SK-N-SH (cell line): ENCODE measurements at regions not wholly inside any gene's neighbourhood (a gene's known extent, or its start where the extent isn't known, plus 50 kb on each side); places are given as distances from the start of the nearest gene placed in this dataset.
"Not testable (repeated sequence)": the region's sequence is repeated elsewhere in the genome, so short reads cannot be mapped to it uniquely, and the experiment has no call there.

Experiments used
- CTCF ChIA-PET: fragments of 300-600, 350-600 bp; formaldehyde crosslinking; extraction: SDS; loops from one replicate; lab custom pipeline; 2021; lab: Yijun Ruan, JAX
- POLR2A ChIA-PET: fragments of 350-600 bp; sonication (Branson Sonifier 250); formaldehyde crosslinking; extraction: SDS; loops from one replicate; lab custom pipeline; 2020; ENCODE audit warnings: antibody characterized with exemption, inconsistent platforms; lab: Yijun Ruan, JAX
- DNase-seq: peaks from one replicate; pipeline ENCODE4 v3.0.0; 2012
- H2AFZ ChIP-seq: fragments of 200-600 bp; sonication (generic); 2 replicates; pipeline ENCODE4 v1.8.1; 2016; ENCODE audit warnings: antibody characterized with exemption, mild to moderate bottlenecking, low read depth
- H3F3A ChIP-seq: fragments of 200-600 bp; sonication (generic); replicated peaks from 2 replicates; pipeline ENCODE3; 2016; ENCODE audit warnings: antibody characterized with exemption, mild to moderate bottlenecking; ENCODE audit not compliant: insufficient read depth
- H3K27ac ChIP-seq, 2 experiments: fragments of 200-500 bp in 1 of 2; fragments of 200-600 bp in 1 of 2; sonication (Bioruptor generic) in 1 of 2; sonication (generic), shearing (Covaris generic) in 1 of 2; 2 replicates each; pipeline versions ENCODE4 v1.5.1 to v1.6.1; 2014 to 2016; ENCODE audit warnings: low read depth in 2 of 2, inconsistent platforms in 1 of 2, low read length in 1 of 2, mild to moderate bottlenecking in 1 of 2, mixed read lengths in 1 of 2
- H3K27me3 ChIP-seq: fragments of 200-600 bp; sonication (generic), shearing (Covaris generic); 2 replicates; pipeline ENCODE4 v1.6.1; 2016; ENCODE audit warnings: mixed run types; ENCODE audit not compliant: insufficient read depth
- H3K36me3 ChIP-seq, 2 experiments: fragments of 200-500 bp in 1 of 2; fragments of 200-600 bp in 1 of 2; sonication (Bioruptor generic) in 1 of 2; sonication (generic) in 1 of 2; replicated peaks in 1 of 2; 2 replicates each; pipeline versions ENCODE3 to v1.5.1; 2014 to 2016; ENCODE audit warnings: low read length in 1 of 2, mild to moderate bottlenecking in 1 of 2; ENCODE audit not compliant: insufficient read depth in 2 of 2, control insufficient read depth in 1 of 2
- H3K4me1 ChIP-seq, 2 experiments: fragments of 200-500 bp in 1 of 2; fragments of 200-600 bp in 1 of 2; sonication (Bioruptor generic) in 1 of 2; sonication (generic), shearing (Covaris generic) in 1 of 2; 2 replicates each; pipeline versions ENCODE4 v1.5.1 to v1.6.1; 2014 to 2016; ENCODE audit warnings: low read depth in 1 of 2, low read length in 1 of 2, mixed run types in 1 of 2; ENCODE audit not compliant: insufficient read depth in 2 of 2, control insufficient read depth in 1 of 2
- H3K4me2 ChIP-seq: fragments of 200-600 bp; sonication (generic), shearing (Covaris generic); 2 replicates; pipeline ENCODE4 v1.6.1; 2017; ENCODE audit warnings: mixed run types
- H3K4me3 ChIP-seq, 2 experiments: fragments of 200-500 bp in 1 of 2; fragments of 200-600 bp in 1 of 2; sonication (Bioruptor generic) in 1 of 2; sonication (generic), shearing (Covaris generic) in 1 of 2; 2 replicates each; pipeline versions ENCODE4 v1.5.1 to v1.8.1; 2014 to 2016; ENCODE audit warnings: low read depth in 2 of 2, inconsistent platforms in 1 of 2, low read length in 1 of 2, mild to moderate bottlenecking in 1 of 2, mixed read lengths in 1 of 2, moderate library complexity in 1 of 2
- H3K79me2 ChIP-seq: fragments of 200-600 bp; sonication (generic); 2 replicates; pipeline ENCODE4 v1.8.1; 2017; ENCODE audit warnings: mild to moderate bottlenecking; ENCODE audit not compliant: insufficient read depth
- H3K9ac ChIP-seq: fragments of 200-600 bp; sonication (generic); 2 replicates; pipeline ENCODE4 v1.6.1; 2017; ENCODE audit warnings: mixed run types
- H3K9me2 ChIP-seq: fragments of 200-600 bp; sonication (generic); 2 replicates; pipeline ENCODE4 v1.6.1; 2017; ENCODE audit warnings: mixed run types
- H3K9me3 ChIP-seq: fragments of 200-600 bp; sonication (generic); 2 replicates; pipeline ENCODE4 v1.6.1; 2017; ENCODE audit warnings: mixed run types, mild to moderate bottlenecking, moderate library complexity
- H4K20me1 ChIP-seq: fragments of 200-600 bp; sonication (generic); 2 replicates; pipeline ENCODE4 v1.6.1; 2017; ENCODE audit warnings: mild to moderate bottlenecking, mixed run types; ENCODE audit not compliant: insufficient read depth
- FOXM1 ChIP-seq: IDR thresholded peaks from 2 replicates; pipeline ENCODE4 v1.4.0; 2012; ENCODE audit warnings: low read depth, mild to moderate bottlenecking
- NFIC ChIP-seq: IDR thresholded peaks from 2 replicates; pipeline ENCODE4 v1.4.0; 2012; ENCODE audit warnings: borderline replicate concordance
- NRF1 ChIP-seq: IDR thresholded peaks from 2 replicates; pipeline ENCODE4 v1.6.1; 2012; ENCODE audit warnings: low read depth, mild to moderate bottlenecking, low read length
- RCOR1 ChIP-seq: fragments of 150-350 bp; IDR thresholded peaks from 2 replicates; pipeline ENCODE4 v1.6.1; 2017; ENCODE audit warnings: antibody characterized with exemption, low read length
- RXRA ChIP-seq: IDR thresholded peaks from 2 replicates; pipeline ENCODE4 v1.4.0; 2012; ENCODE audit warnings: low read depth, mild to moderate bottlenecking, borderline replicate concordance
- TEAD4 ChIP-seq: IDR thresholded peaks from 2 replicates; pipeline ENCODE4 v1.4.0; 2012; ENCODE audit warnings: mild to moderate bottlenecking, borderline replicate concordance; ENCODE audit not compliant: insufficient read depth
- WGBS: methylation state at CpG from one replicate; pipeline ENCODE4 v1.1.6; 2017; ENCODE audit warnings: low lambda C conversion rate; 5-methylcytosine and 5-hydroxymethylcytosine counted together
- TF ChIP-seq, protein P1 (sequence below): fragments of 200-600 bp; sonication (generic); IDR thresholded peaks from 2 replicates; pipeline ENCODE4 v1.6.1; 2017; ENCODE audit warnings: antibody characterized with exemption, mild to moderate bottlenecking, moderate library complexity
- TF ChIP-seq, protein P2 (sequence below): IDR thresholded peaks from 2 replicates; pipeline ENCODE4 v1.6.1; 2012; ENCODE audit warnings: mild to moderate bottlenecking, low read depth, low read length, moderate library complexity

DNA sequence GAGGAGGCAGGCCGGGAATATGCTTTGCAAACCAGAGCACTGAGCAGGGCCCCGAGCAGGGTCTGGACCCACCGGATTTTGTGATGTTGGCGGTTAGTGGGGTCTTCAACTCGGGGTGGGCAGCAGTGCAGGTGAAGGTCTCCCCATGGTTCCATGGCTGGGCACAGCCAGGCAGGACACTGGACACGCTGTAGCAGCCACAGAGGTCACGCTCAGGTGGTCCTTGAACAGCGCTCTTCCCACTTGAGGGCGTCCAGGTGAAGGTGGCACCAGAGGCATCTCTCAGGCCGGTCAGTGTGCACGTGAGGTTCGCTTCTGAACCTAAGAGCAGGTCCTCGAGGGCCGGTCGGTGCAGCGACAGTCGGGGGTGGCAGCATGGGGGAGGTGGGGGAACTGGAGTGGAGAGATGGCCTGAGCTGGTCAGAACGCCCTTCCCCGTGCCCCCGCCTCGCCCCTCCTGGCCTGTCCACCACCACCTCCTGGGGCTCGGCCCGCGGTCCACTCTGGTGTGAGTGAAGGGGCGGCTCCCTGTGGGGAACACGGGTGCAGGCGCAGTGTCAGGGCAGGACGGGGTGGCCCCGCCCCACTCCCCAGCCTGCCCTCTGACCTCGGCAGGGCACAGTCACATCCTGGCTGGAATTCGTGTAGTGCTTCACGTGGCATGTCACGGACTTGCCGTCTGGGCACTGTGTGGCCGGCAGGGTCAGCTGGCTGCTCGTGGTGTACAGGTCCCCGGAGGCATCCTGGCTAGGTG is 61.3 kb downstream of the TMEM121 start:
- H3K36me3 ChIP-seq, H3K4me1 ChIP-seq, H3K79me2 ChIP-seq, POLR2A ChIA-PET, H3K4me2 ChIP-seq, H4K20me1 ChIP-seq, H3K9me2 ChIP-seq, H3F3A ChIP-seq, DNase-seq, H3K9ac ChIP-seq, H2AFZ ChIP-seq, H3K4me3 ChIP-seq, CTCF ChIA-PET, H3K27me3 ChIP-seq, H3K27ac ChIP-seq, H3K9me3 ChIP-seq: not testable (repeated sequence)
- 0% methylated on average over 4 of the region's 37 CpGs for WGBS

DNA sequence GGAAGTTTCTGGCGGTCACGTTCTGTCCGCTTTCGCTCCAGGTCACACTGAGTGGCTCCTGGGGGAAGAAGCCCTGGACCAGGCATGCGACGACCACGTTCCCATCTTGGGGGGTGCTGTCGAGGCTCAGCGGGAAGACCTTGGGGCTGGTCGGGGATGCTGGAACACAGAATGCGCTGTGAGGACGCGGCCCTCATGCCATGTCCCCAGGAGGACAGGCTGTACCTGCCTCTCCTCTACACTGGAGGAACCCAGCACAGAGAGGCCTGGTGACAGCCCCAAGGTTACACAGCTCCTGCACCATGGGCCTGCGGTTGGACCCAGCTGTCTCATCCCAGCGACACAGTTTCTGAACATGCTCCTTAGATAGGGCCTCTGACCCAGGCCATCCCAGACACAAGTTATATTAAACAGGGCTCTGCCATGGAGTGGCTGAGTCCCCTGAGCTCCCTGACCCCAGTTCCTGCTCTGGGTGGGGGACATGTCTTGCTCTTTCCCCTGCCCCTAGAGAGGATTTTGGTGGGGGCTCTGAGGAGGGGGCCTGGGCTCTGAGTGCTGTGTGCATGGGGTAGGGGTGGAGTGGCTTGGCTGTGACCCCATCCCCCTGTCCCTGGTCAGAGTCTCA is 62.0 kb downstream of the TMEM121 start:
- Histone ChIP-seq H3K4me3 (no peak overlapping the region), H3K79me2 (no peaks in the 10 kb centered on the region), H3K27ac (no peak overlapping the region), H3K9me3 (no peaks in the 10 kb centered on the region), H3K9ac (no peak overlapping the region), H3K4me2 (no peak overlapping the region), H3K36me3 (no peaks in the 10 kb centered on the region), H3K27me3 (no peaks in the 10 kb centered on the region), H2AFZ (no peak overlapping the region), H3F3A (no peaks in the 10 kb centered on the region), H3K9me2 (no peaks in the 10 kb centered on the region), H3K4me1 (no peaks in the 10 kb centered on the region), H4K20me1 (no peaks in the 10 kb centered on the region)
- no peak for DNase-seq
- ChIA-PET POLR2A (no interaction called here), CTCF (no interaction called here)
- 65% methylated on average over 7 of the region's 15 CpGs for WGBS
- TF ChIP-seq, protein P1, sequence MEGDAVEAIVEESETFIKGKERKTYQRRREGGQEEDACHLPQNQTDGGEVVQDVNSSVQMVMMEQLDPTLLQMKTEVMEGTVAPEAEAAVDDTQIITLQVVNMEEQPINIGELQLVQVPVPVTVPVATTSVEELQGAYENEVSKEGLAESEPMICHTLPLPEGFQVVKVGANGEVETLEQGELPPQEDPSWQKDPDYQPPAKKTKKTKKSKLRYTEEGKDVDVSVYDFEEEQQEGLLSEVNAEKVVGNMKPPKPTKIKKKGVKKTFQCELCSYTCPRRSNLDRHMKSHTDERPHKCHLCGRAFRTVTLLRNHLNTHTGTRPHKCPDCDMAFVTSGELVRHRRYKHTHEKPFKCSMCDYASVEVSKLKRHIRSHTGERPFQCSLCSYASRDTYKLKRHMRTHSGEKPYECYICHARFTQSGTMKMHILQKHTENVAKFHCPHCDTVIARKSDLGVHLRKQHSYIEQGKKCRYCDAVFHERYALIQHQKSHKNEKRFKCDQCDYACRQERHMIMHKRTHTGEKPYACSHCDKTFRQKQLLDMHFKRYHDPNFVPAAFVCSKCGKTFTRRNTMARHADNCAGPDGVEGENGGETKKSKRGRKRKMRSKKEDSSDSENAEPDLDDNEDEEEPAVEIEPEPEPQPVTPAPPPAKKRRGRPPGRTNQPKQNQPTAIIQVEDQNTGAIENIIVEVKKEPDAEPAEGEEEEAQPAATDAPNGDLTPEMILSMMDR, result no peak
- TF ChIP-seq TEAD4 (no peak), RCOR1 (no peak), NRF1 (no peak), FOXM1 (no peak), NFIC (no peak), RXRA (no peak)
- TF ChIP-seq, protein P2, sequence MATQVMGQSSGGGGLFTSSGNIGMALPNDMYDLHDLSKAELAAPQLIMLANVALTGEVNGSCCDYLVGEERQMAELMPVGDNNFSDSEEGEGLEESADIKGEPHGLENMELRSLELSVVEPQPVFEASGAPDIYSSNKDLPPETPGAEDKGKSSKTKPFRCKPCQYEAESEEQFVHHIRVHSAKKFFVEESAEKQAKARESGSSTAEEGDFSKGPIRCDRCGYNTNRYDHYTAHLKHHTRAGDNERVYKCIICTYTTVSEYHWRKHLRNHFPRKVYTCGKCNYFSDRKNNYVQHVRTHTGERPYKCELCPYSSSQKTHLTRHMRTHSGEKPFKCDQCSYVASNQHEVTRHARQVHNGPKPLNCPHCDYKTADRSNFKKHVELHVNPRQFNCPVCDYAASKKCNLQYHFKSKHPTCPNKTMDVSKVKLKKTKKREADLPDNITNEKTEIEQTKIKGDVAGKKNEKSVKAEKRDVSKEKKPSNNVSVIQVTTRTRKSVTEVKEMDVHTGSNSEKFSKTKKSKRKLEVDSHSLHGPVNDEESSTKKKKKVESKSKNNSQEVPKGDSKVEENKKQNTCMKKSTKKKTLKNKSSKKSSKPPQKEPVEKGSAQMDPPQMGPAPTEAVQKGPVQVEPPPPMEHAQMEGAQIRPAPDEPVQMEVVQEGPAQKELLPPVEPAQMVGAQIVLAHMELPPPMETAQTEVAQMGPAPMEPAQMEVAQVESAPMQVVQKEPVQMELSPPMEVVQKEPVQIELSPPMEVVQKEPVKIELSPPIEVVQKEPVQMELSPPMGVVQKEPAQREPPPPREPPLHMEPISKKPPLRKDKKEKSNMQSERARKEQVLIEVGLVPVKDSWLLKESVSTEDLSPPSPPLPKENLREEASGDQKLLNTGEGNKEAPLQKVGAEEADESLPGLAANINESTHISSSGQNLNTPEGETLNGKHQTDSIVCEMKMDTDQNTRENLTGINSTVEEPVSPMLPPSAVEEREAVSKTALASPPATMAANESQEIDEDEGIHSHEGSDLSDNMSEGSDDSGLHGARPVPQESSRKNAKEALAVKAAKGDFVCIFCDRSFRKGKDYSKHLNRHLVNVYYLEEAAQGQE, result no peak
